ENCODE measurements at regions not wholly inside any gene's neighbourhood (a gene's known extent, or its start where the extent isn't known, plus 50 kb on each side); places are given as distances from the start of the nearest gene placed in this dataset.
"Not testable (repeated sequence)": the region's sequence is repeated elsewhere in the genome, so short reads cannot be mapped to it uniquely, and the experiment has no call there.

- no peaks in the 10 kb centered on the region for H3K9me3 ChIP-seq (ENCODE audit: low read length)
- H3K79me2 ChIP-seq (ENCODE audit: insufficient read depth, low read length), result no peaks in the 10 kb centered on the region
- H3K27me3 ChIP-seq (ENCODE audit: insufficient read depth, low read length), result no peaks in the 10 kb centered on the region
- no peaks in the 10 kb centered on the region for H3F3A ChIP-seq (ENCODE audit: insufficient read depth, low read length)
- no peak overlapping the region for H3K4me3 ChIP-seq (ENCODE audit: low read depth, low read length, poor library complexity, severe bottlenecking)
- no peaks in the 10 kb centered on the region for H3K4me1 ChIP-seq (ENCODE audit: insufficient read depth, low read length, severe bottlenecking)
- no peaks in the 10 kb centered on the region for H4K20me1 ChIP-seq (ENCODE audit: insufficient read depth, low read length)
- no peak overlapping the region for H3K9ac ChIP-seq (ENCODE audit: low read length)
- H2AFZ ChIP-seq (ENCODE audit: low read length), result no peak overlapping the region
- no peak overlapping the region for H3K4me2 ChIP-seq (ENCODE audit: low read length)
- no peak overlapping the region for H3K27ac ChIP-seq (ENCODE audit: low read depth, low read length, poor library complexity, severe bottlenecking)
- no peaks in the 10 kb centered on the region for H3K9me2 ChIP-seq (ENCODE audit: low read depth, low read length)
- TF ChIP-seq, protein P1, sequence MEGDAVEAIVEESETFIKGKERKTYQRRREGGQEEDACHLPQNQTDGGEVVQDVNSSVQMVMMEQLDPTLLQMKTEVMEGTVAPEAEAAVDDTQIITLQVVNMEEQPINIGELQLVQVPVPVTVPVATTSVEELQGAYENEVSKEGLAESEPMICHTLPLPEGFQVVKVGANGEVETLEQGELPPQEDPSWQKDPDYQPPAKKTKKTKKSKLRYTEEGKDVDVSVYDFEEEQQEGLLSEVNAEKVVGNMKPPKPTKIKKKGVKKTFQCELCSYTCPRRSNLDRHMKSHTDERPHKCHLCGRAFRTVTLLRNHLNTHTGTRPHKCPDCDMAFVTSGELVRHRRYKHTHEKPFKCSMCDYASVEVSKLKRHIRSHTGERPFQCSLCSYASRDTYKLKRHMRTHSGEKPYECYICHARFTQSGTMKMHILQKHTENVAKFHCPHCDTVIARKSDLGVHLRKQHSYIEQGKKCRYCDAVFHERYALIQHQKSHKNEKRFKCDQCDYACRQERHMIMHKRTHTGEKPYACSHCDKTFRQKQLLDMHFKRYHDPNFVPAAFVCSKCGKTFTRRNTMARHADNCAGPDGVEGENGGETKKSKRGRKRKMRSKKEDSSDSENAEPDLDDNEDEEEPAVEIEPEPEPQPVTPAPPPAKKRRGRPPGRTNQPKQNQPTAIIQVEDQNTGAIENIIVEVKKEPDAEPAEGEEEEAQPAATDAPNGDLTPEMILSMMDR (IDR thresholded peaks at IDR 0.05; ENCODE audit: low read length), result no peak
- TF ChIP-seq EZH2 (IDR thresholded peaks at IDR 0.05; ENCODE audit: borderline replicate concordance, low read length), result no peak
- no peaks in the 10 kb centered on the region for H3K36me3 ChIP-seq (ENCODE audit: insufficient read depth, low read length)
These were observed 1465.5 kb downstream of the SUCLG1 start for GRCh38 chr2:82993609-82994008.

DNA sequence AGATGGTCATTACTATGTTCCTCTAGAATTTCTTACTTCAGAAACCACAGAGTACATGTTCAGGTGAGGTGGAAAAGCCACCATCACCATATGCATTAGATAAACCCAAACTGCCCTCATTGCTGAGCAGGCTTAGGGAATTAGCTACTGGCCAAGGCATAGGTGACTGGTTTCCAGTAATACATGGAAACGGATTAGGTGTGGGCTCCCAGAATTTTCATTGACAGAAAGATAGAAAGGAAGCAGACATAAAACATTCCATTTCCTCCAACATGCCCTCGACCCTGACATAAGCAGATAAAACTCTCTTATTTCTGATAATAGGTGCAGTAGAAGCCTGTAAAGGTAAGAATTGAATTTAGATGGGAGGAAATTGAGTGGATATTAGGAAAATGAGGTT is 1466.1 kb downstream of the SUCLG1 start:
- TF ChIP-seq, protein P1 (IDR thresholded peaks at IDR 0.05; ENCODE audit: low read length), result no peak
- TF ChIP-seq EZH2 (IDR thresholded peaks at IDR 0.05; ENCODE audit: borderline replicate concordance, low read length), result no peak
- H3K4me2 ChIP-seq (ENCODE audit: low read length), result no peak overlapping the region

DNA sequence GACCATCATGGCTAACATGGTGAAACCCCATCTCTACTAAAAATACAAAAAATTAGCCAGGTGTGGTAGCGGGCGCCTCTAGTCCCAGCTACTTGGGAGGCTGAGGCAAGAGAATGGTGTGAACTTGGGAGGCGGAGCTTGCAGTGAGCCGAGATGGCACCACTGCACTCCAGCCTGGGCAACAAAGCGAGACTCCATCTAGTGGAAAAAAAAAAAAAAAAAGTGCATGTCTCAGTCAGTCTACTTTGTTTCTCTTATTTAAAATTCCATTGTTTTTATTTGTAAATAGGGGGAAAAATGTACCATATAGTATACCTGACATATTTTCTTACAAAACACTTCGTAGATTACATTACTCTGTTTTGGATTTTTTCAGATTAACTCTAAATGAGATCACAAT is 1471.4 kb downstream of the SUCLG1 start:
- not testable (repeated sequence) for H3K36me3 ChIP-seq (ENCODE audit: insufficient read depth, low read length); H3K4me2 ChIP-seq (ENCODE audit: low read length); H3K79me2 ChIP-seq (ENCODE audit: insufficient read depth, low read length); H2AFZ ChIP-seq (ENCODE audit: low read length); H3K4me1 ChIP-seq (ENCODE audit: insufficient read depth, low read length, severe bottlenecking); H3K9me3 ChIP-seq (ENCODE audit: low read length); H3F3A ChIP-seq (ENCODE audit: insufficient read depth, low read length); H3K4me3 ChIP-seq (ENCODE audit: low read depth, low read length, poor library complexity, severe bottlenecking); H3K9ac ChIP-seq (ENCODE audit: low read length); H3K9me2 ChIP-seq (ENCODE audit: low read depth, low read length); H4K20me1 ChIP-seq (ENCODE audit: insufficient read depth, low read length); H3K27me3 ChIP-seq (ENCODE audit: insufficient read depth, low read length); H3K27ac ChIP-seq (ENCODE audit: low read depth, low read length, poor library complexity, severe bottlenecking)

More for the DNA sequence above, 1466.1 kb downstream of the SUCLG1 start:
- no peak overlapping the region for H2AFZ ChIP-seq (ENCODE audit: low read length)
- H3K79me2 ChIP-seq (ENCODE audit: insufficient read depth, low read length), result no peaks in the 10 kb centered on the region
- no peaks in the 10 kb centered on the region for H3K9me3 ChIP-seq (ENCODE audit: low read length)
- no peak overlapping the region for H3K27ac ChIP-seq (ENCODE audit: low read depth, low read length, poor library complexity, severe bottlenecking)
- no peaks in the 10 kb centered on the region for H3F3A ChIP-seq (ENCODE audit: insufficient read depth, low read length)
- H4K20me1 ChIP-seq (ENCODE audit: insufficient read depth, low read length), result no peaks in the 10 kb centered on the region
- H3K9me2 ChIP-seq (ENCODE audit: low read depth, low read length), result no peaks in the 10 kb centered on the region
- no peak overlapping the region for H3K4me3 ChIP-seq (ENCODE audit: low read depth, low read length, poor library complexity, severe bottlenecking)
- no peaks in the 10 kb centered on the region for H3K36me3 ChIP-seq (ENCODE audit: insufficient read depth, low read length)
- no peaks in the 10 kb centered on the region for H3K4me1 ChIP-seq (ENCODE audit: insufficient read depth, low read length, severe bottlenecking)
- H3K27me3 ChIP-seq (ENCODE audit: insufficient read depth, low read length), result no peaks in the 10 kb centered on the region
- H3K9ac ChIP-seq (ENCODE audit: low read length), result no peak overlapping the region

DNA sequence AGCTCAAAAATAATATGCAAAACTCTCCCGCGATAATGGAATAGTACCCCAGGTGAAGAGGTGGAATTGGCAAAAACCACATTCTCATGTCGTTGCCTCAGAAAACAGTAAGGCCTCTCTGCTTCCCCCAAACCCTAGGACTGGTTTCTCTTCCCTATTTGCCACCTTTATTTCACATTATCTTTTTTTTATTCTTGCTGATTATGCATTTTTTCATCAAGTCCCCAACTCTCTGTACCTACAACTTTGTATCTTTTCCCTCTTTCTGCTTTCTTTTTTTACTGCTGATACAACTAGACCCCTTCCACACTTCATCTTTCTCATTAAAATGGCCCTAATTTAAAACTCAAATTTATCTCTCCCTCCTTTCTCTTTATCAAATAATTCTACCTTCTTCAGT is 1472.2 kb downstream of the SUCLG1 start:
- Histone ChIP-seq H3K36me3 (ENCODE audit: insufficient read depth, low read length) (no peaks in the 10 kb centered on the region), H3F3A (ENCODE audit: insufficient read depth, low read length) (no peaks in the 10 kb centered on the region), H3K9me3 (ENCODE audit: low read length) (no peaks in the 10 kb centered on the region), H3K9me2 (ENCODE audit: low read depth, low read length) (no peaks in the 10 kb centered on the region), H3K79me2 (ENCODE audit: insufficient read depth, low read length) (no peaks in the 10 kb centered on the region), H3K4me3 (ENCODE audit: low read depth, low read length, poor library complexity, severe bottlenecking) (no peak overlapping the region), H3K27ac (ENCODE audit: low read depth, low read length, poor library complexity, severe bottlenecking) (no peak overlapping the region), H3K27me3 (ENCODE audit: insufficient read depth, low read length) (no peaks in the 10 kb centered on the region), H3K9ac (ENCODE audit: low read length) (no peak overlapping the region), H4K20me1 (ENCODE audit: insufficient read depth, low read length) (no peaks in the 10 kb centered on the region), H3K4me2 (ENCODE audit: low read length) (no peak overlapping the region), H3K4me1 (ENCODE audit: insufficient read depth, low read length, severe bottlenecking) (no peaks in the 10 kb centered on the region), H2AFZ (ENCODE audit: low read length) (no peak overlapping the region)
- TF ChIP-seq EZH2 (IDR thresholded peaks at IDR 0.05; ENCODE audit: borderline replicate concordance, low read length), result no peak
- TF ChIP-seq, protein P1 (IDR thresholded peaks at IDR 0.05; ENCODE audit: low read length), result no peak
